ENCODE measurements at regions not wholly inside any gene's neighbourhood (a gene's known extent, or its start where the extent isn't known, plus 50 kb on each side); places are given as distances from the start of the nearest gene placed in this dataset.
"Not testable (repeated sequence)": the region's sequence is repeated elsewhere in the genome, so short reads cannot be mapped to it uniquely, and the experiment has no call there.

- no peak for DNase-seq
Measured at GRCh38 chr10:123270806-123271205, 116.6 kb downstream of the BUB3 start.

GRCh38 chr10:123272171-123272570 is 118.0 kb downstream of the BUB3 start:
- DNase-seq, result no peak

- DNase-seq, result no peak
Measured at GRCh38 chr10:123274306-123275135, 120.3 kb downstream of the BUB3 start.

GRCh38 chr10:123275136-123275564 is 120.9 kb downstream of the BUB3 start:
- no peak for DNase-seq

GRCh38 chr10:123278445-123278844 is 124.2 kb downstream of the BUB3 start:
- no peak for DNase-seq

- not testable (repeated sequence) for DNase-seq
Measured at GRCh38 chr10:123283371-123283770, 129.2 kb downstream of the BUB3 start.

GRCh38 chr10:123284022-123284421 is 129.8 kb downstream of the BUB3 start:
- no peak for DNase-seq

GRCh38 chr10:123287594-123288247 is 133.5 kb downstream of the BUB3 start:
- DNase-seq, result no peak

- DNase-seq, result no peak
Measured at GRCh38 chr10:123289432-123289831, 135.2 kb downstream of the BUB3 start.

GRCh38 chr10:123294109-123294508 is 139.9 kb downstream of the BUB3 start:
- no peak for DNase-seq

GRCh38 chr10:123294886-123295285 is 140.7 kb downstream of the BUB3 start:
- DNase-seq, result no peak

GRCh38 chr10:123295644-123296043 is 141.4 kb downstream of the BUB3 start:
- DNase-seq, result no peak

- no peak for DNase-seq
Measured at GRCh38 chr10:123297175-123297574, 143.0 kb downstream of the BUB3 start.

- DNase-seq, result no peak
Measured at GRCh38 chr10:123298583-123298982, 144.4 kb downstream of the BUB3 start.

- DNase-seq, result no peak
Measured at GRCh38 chr10:123299598-123299997, 145.4 kb downstream of the BUB3 start.

GRCh38 chr10:123301077-123301857 is 147.1 kb downstream of the BUB3 start:
- no peak for DNase-seq

- DNase-seq, result no peak
Measured at GRCh38 chr10:123303581-123304337, 149.6 kb downstream of the BUB3 start.

GRCh38 chr10:123305671-123306070 is 151.5 kb downstream of the BUB3 start:
- DNase-seq, result no peak

GRCh38 chr10:123306290-123306689 is 152.1 kb downstream of the BUB3 start:
- no peak for DNase-seq

- DNase-seq, result no peak
Measured at GRCh38 chr10:123309731-123310130, 155.5 kb downstream of the BUB3 start.

GRCh38 chr10:123316776-123317175 is 162.6 kb downstream of the BUB3 start:
- DNase-seq, result no peak

- no peak for DNase-seq
Measured at GRCh38 chr10:123318516-123318915, 164.3 kb downstream of the BUB3 start.

- DNase-seq, result no peak
Measured at GRCh38 chr10:123320091-123320490, 165.9 kb downstream of the BUB3 start.
